Glutamatergic neuron (in vitro differentiated cells): ENCODE measurements at regions not wholly inside any gene's neighbourhood (a gene's known extent, or its start where the extent isn't known, plus 50 kb on each side); places are given as distances from the start of the nearest gene placed in this dataset.

Source experiments
- DNase-seq: peaks from one replicate; pipeline ENCODE4 v3.0.0; 2022
- H3K27ac Mint-ChIP-seq: one replicate; pipeline ENCODE4 v1.8.0; 2020; ENCODE audit warnings: mild to moderate bottlenecking, mixed read lengths, inconsistent platforms; ENCODE audit not compliant: unreplicated experiment
- H3K27me3 Mint-ChIP-seq: one replicate; pipeline ENCODE4 v1.8.0; 2020; ENCODE audit warnings: mild to moderate bottlenecking, moderate library complexity, mixed read lengths, inconsistent platforms; ENCODE audit not compliant: unreplicated experiment
- H3K36me3 Mint-ChIP-seq: one replicate; pipeline ENCODE4 v1.8.0; 2020; ENCODE audit warnings: mild to moderate bottlenecking, mixed read lengths, inconsistent platforms; ENCODE audit not compliant: unreplicated experiment
- H3K4me1 Mint-ChIP-seq: one replicate; pipeline ENCODE4 v1.8.0; 2020; ENCODE audit warnings: mild to moderate bottlenecking, low read depth, mixed read lengths, inconsistent platforms; ENCODE audit not compliant: unreplicated experiment
- H3K4me3 Mint-ChIP-seq: one replicate; pipeline ENCODE4 v1.8.0; 2020; ENCODE audit warnings: mild to moderate bottlenecking, mixed read lengths, inconsistent platforms; ENCODE audit not compliant: unreplicated experiment
- H3K9me3 Mint-ChIP-seq: one replicate; pipeline ENCODE4 v1.8.0; 2020; ENCODE audit warnings: mild to moderate bottlenecking, moderate library complexity, mixed read lengths, inconsistent platforms; ENCODE audit not compliant: unreplicated experiment
- TF ChIP-seq, protein P1 (sequence below): fragments of 200-600 bp; sonication (generic); IDR thresholded peaks from one replicate; pipeline ENCODE4 v1.5.0; 2021; ENCODE audit not compliant: partially characterized antibody, unreplicated experiment

DNA sequence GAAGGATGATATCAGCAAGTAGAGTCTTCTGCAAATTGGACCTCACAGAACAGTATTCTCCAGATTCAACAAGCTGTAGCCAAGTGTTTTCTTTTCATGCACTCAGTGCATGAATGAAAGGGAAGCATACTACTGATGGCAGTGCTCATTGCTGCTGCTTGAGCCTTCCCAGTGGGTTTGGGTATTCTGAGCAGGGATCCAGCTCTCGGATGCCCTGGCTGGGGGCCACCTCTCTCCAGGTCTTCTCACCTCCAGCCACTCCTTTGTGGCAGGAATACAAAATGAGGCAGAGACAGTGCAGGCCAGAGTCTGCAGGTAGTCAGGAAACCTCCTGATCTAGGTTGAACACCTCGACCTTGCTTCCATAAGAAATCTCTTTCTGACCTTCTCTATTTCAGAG is 390.4 kb upstream of the CELF4 start:
- no peak for DNase-seq
- Mint-ChIP-seq H3K27me3 (no peaks in the 10 kb centered on the region), H3K4me3 (no peak overlapping the region), H3K9me3 (peaks cover 3% of the 10 kb centered on the region), H3K4me1 (peaks cover 4% of the 10 kb centered on the region), H3K27ac (no peak overlapping the region), H3K36me3 (peaks cover 6% of the 10 kb centered on the region)
- TF ChIP-seq, protein P1, sequence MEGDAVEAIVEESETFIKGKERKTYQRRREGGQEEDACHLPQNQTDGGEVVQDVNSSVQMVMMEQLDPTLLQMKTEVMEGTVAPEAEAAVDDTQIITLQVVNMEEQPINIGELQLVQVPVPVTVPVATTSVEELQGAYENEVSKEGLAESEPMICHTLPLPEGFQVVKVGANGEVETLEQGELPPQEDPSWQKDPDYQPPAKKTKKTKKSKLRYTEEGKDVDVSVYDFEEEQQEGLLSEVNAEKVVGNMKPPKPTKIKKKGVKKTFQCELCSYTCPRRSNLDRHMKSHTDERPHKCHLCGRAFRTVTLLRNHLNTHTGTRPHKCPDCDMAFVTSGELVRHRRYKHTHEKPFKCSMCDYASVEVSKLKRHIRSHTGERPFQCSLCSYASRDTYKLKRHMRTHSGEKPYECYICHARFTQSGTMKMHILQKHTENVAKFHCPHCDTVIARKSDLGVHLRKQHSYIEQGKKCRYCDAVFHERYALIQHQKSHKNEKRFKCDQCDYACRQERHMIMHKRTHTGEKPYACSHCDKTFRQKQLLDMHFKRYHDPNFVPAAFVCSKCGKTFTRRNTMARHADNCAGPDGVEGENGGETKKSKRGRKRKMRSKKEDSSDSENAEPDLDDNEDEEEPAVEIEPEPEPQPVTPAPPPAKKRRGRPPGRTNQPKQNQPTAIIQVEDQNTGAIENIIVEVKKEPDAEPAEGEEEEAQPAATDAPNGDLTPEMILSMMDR = no peak

DNA sequence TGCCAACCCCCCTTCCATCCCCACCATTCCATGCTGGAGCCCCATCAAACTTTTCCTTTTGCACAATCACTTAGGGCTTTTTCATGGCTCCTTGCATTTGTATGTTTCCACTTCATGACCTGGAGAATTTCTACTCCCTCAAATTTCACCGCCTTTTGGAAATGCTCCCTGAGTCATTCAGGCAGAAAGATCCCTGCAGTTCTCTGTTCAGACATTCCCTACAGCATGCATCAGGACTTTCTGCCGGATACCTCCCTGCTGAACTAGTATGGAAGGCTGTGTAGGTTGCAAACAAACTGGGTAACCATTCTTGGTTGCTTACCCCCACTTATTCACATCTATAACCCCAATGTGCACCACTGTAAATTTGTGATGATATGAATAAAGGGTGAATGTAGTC is 389.6 kb upstream of the CELF4 start:
- TF ChIP-seq, protein P1 = no peak
- no peaks in the 10 kb centered on the region for H3K27me3 Mint-ChIP-seq
- H3K4me3 Mint-ChIP-seq = no peak overlapping the region
- peaks cover under 1% of the 10 kb centered on the region for H3K36me3 Mint-ChIP-seq
- DNase-seq = no peak
- peaks cover 4% of the 10 kb centered on the region for H3K4me1 Mint-ChIP-seq
- no peak overlapping the region for H3K27ac Mint-ChIP-seq
- peaks cover 3% of the 10 kb centered on the region for H3K9me3 Mint-ChIP-seq

DNA sequence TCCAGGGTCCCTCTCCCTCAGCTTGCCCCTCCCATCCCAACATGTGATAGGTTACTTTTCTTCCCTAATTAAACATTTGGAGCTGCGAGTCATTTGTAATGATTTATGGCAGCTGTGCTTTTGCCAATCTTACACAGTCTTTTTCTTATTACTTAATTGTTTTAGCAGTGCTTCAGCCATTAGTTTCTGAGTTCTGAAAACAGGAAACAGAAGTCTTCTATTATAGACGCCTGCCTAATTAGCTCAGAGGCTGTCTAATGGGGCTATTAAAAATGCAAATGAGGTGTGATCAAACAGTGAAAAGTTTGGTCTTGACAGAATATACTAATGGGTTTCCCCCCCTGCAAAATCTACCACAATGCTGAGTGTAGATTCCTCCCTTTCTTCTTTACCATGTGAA is 388.3 kb upstream of the CELF4 start:
- no peaks in the 10 kb centered on the region for H3K9me3 Mint-ChIP-seq

DNA sequence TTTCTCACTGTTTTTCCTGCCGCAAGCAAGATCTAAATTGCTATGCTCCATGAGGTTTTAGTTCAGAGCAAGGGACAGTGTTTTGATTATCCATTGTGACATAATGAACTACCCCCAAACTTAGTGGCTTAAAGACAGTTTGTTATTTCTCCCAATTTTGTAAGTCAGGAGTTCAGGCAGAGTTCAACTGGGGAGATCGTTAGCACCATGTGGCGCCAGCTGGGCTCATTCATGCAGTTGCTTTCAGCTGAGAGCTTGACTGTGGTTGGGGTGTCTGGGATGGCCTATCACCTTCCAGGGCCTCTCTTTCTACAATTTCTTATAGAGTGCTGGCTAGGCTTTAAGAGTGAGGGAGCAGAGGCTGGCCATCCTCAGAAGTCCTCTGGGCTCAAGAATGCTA is 382.9 kb upstream of the CELF4 start:
- Mint-ChIP-seq H3K27ac (no peak overlapping the region), H3K4me1 (no peaks in the 10 kb centered on the region), H3K9me3 (no peaks in the 10 kb centered on the region), H3K36me3 (no peaks in the 10 kb centered on the region), H3K27me3 (peaks cover 1% of the 10 kb centered on the region), H3K4me3 (no peak overlapping the region)
- TF ChIP-seq, protein P1 = no peak
- DNase-seq = no peak

More for the DNA sequence above, 388.3 kb upstream of the CELF4 start:
- TF ChIP-seq, protein P1 = no peak
- Mint-ChIP-seq H3K36me3 (no peaks in the 10 kb centered on the region), H3K4me1 (peaks cover 4% of the 10 kb centered on the region), H3K27ac (no peak overlapping the region), H3K27me3 (no peaks in the 10 kb centered on the region), H3K4me3 (no peak overlapping the region)
- no peak for DNase-seq

DNA sequence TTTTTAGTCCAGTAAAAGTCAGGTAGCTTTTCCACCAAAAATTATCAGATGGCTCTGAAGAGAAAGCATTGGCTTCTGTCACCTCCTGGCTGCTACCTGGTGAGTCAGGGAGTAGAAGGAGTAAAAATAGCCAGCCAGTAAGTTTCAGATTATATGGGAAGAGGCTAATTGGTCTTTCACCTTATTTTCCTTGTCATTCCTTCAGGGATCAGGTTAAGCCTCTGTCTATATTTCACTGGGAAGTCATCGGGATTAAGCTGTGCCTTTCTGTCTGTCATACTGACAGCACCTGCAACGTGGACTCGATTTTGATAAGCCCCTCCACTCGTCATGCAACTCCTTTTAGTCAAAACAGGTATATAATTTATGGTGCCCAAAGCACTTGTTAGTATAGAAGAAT is 380.7 kb upstream of the CELF4 start:
- TF ChIP-seq, protein P1 = no peak
- Mint-ChIP-seq H3K27me3 (peaks cover 1% of the 10 kb centered on the region), H3K27ac (no peak overlapping the region), H3K9me3 (no peaks in the 10 kb centered on the region), H3K4me3 (no peak overlapping the region), H3K4me1 (no peaks in the 10 kb centered on the region), H3K36me3 (no peaks in the 10 kb centered on the region)
- DNase-seq = no peak
